SK-N-SH (cell line): ENCODE measurements at regions not wholly inside any gene's neighbourhood (a gene's known extent, or its start where the extent isn't known, plus 50 kb on each side); places are given as distances from the start of the nearest gene placed in this dataset.

Source experiments
- CTCF ChIA-PET: fragments of 300-600, 350-600 bp; formaldehyde crosslinking; extraction: SDS; loops from one replicate; lab custom pipeline; 2021; lab: Yijun Ruan, JAX
- POLR2A ChIA-PET: fragments of 350-600 bp; sonication (Branson Sonifier 250); formaldehyde crosslinking; extraction: SDS; loops from one replicate; lab custom pipeline; 2020; ENCODE audit warnings: antibody characterized with exemption, inconsistent platforms; lab: Yijun Ruan, JAX
- DNase-seq: peaks from one replicate; pipeline ENCODE4 v3.0.0; 2012
- H2AFZ ChIP-seq: fragments of 200-600 bp; sonication (generic); 2 replicates; pipeline ENCODE4 v1.8.1; 2016; ENCODE audit warnings: antibody characterized with exemption, mild to moderate bottlenecking, low read depth
- H3F3A ChIP-seq: fragments of 200-600 bp; sonication (generic); replicated peaks from 2 replicates; pipeline ENCODE3; 2016; ENCODE audit warnings: antibody characterized with exemption, mild to moderate bottlenecking; ENCODE audit not compliant: insufficient read depth
- H3K27ac ChIP-seq, 2 experiments: fragments of 200-500 bp in 1 of 2; fragments of 200-600 bp in 1 of 2; sonication (Bioruptor generic) in 1 of 2; sonication (generic), shearing (Covaris generic) in 1 of 2; 2 replicates each; pipeline versions ENCODE4 v1.5.1 to v1.6.1; 2014 to 2016; ENCODE audit warnings: low read depth in 2 of 2, inconsistent platforms in 1 of 2, low read length in 1 of 2, mild to moderate bottlenecking in 1 of 2, mixed read lengths in 1 of 2
- H3K27me3 ChIP-seq: fragments of 200-600 bp; sonication (generic), shearing (Covaris generic); 2 replicates; pipeline ENCODE4 v1.6.1; 2016; ENCODE audit warnings: mixed run types; ENCODE audit not compliant: insufficient read depth
- H3K36me3 ChIP-seq, 2 experiments: fragments of 200-500 bp in 1 of 2; fragments of 200-600 bp in 1 of 2; sonication (Bioruptor generic) in 1 of 2; sonication (generic) in 1 of 2; replicated peaks in 1 of 2; 2 replicates each; pipeline versions ENCODE3 to v1.5.1; 2014 to 2016; ENCODE audit warnings: low read length in 1 of 2, mild to moderate bottlenecking in 1 of 2; ENCODE audit not compliant: insufficient read depth in 2 of 2, control insufficient read depth in 1 of 2
- H3K4me1 ChIP-seq, 2 experiments: fragments of 200-500 bp in 1 of 2; fragments of 200-600 bp in 1 of 2; sonication (Bioruptor generic) in 1 of 2; sonication (generic), shearing (Covaris generic) in 1 of 2; 2 replicates each; pipeline versions ENCODE4 v1.5.1 to v1.6.1; 2014 to 2016; ENCODE audit warnings: low read depth in 1 of 2, low read length in 1 of 2, mixed run types in 1 of 2; ENCODE audit not compliant: insufficient read depth in 2 of 2, control insufficient read depth in 1 of 2
- H3K4me2 ChIP-seq: fragments of 200-600 bp; sonication (generic), shearing (Covaris generic); 2 replicates; pipeline ENCODE4 v1.6.1; 2017; ENCODE audit warnings: mixed run types
- H3K4me3 ChIP-seq, 2 experiments: fragments of 200-500 bp in 1 of 2; fragments of 200-600 bp in 1 of 2; sonication (Bioruptor generic) in 1 of 2; sonication (generic), shearing (Covaris generic) in 1 of 2; 2 replicates each; pipeline versions ENCODE4 v1.5.1 to v1.8.1; 2014 to 2016; ENCODE audit warnings: low read depth in 2 of 2, inconsistent platforms in 1 of 2, low read length in 1 of 2, mild to moderate bottlenecking in 1 of 2, mixed read lengths in 1 of 2, moderate library complexity in 1 of 2
- H3K79me2 ChIP-seq: fragments of 200-600 bp; sonication (generic); 2 replicates; pipeline ENCODE4 v1.8.1; 2017; ENCODE audit warnings: mild to moderate bottlenecking; ENCODE audit not compliant: insufficient read depth
- H3K9ac ChIP-seq: fragments of 200-600 bp; sonication (generic); 2 replicates; pipeline ENCODE4 v1.6.1; 2017; ENCODE audit warnings: mixed run types
- H3K9me2 ChIP-seq: fragments of 200-600 bp; sonication (generic); 2 replicates; pipeline ENCODE4 v1.6.1; 2017; ENCODE audit warnings: mixed run types
- H3K9me3 ChIP-seq: fragments of 200-600 bp; sonication (generic); 2 replicates; pipeline ENCODE4 v1.6.1; 2017; ENCODE audit warnings: mixed run types, mild to moderate bottlenecking, moderate library complexity
- H4K20me1 ChIP-seq: fragments of 200-600 bp; sonication (generic); 2 replicates; pipeline ENCODE4 v1.6.1; 2017; ENCODE audit warnings: mild to moderate bottlenecking, mixed run types; ENCODE audit not compliant: insufficient read depth
- CHD2 ChIP-seq: fragments of 150-350 bp; IDR thresholded peaks from 2 replicates; pipeline ENCODE4 v1.6.1; 2018; ENCODE audit warnings: low read length; ENCODE audit not compliant: partially characterized antibody
- EP300 ChIP-seq, 2 experiments: IDR thresholded peaks; 2 replicates each; pipeline versions ENCODE4 v1.4.0 to v1.6.1; 2012; ENCODE audit warnings: borderline replicate concordance in 1 of 2, low read depth in 1 of 2, low read length in 1 of 2
- FOSL2 ChIP-seq: IDR thresholded peaks from 2 replicates; pipeline ENCODE4 v1.4.0; 2012; ENCODE audit warnings: low read depth, mild to moderate bottlenecking, moderate library complexity, borderline replicate concordance
- FOXJ3 ChIP-seq: sonication (generic); formaldehyde crosslinking; IDR thresholded peaks from 2 replicates; pipeline ENCODE4 v1.5.1; 2020; ENCODE audit warnings: mild to moderate bottlenecking, missing genetic modification reagents
- GABPA ChIP-seq: IDR thresholded peaks from 2 replicates; pipeline ENCODE4 v1.4.0; 2012; ENCODE audit warnings: low read depth, mild to moderate bottlenecking
- GATA2 ChIP-seq: sonication (generic); formaldehyde crosslinking; IDR thresholded peaks from 2 replicates; pipeline ENCODE4 v1.5.0; 2020; ENCODE audit warnings: mild to moderate bottlenecking, missing genetic modification reagents
- JUND ChIP-seq: IDR thresholded peaks from 2 replicates; pipeline ENCODE4 v1.4.0; 2012
- MAX ChIP-seq: IDR thresholded peaks from 2 replicates; pipeline ENCODE4 v1.4.0; 2012; ENCODE audit warnings: low read depth
- POLR2AphosphoS5 ChIP-seq: IDR thresholded peaks from 2 replicates; pipeline ENCODE4 v1.6.1; 2012; ENCODE audit warnings: low read depth, low read length
- RAD21 ChIP-seq: IDR thresholded peaks from 2 replicates; pipeline ENCODE4 v1.6.1; 2012; ENCODE audit warnings: mild to moderate bottlenecking, low read length
- RCOR1 ChIP-seq: fragments of 150-350 bp; IDR thresholded peaks from 2 replicates; pipeline ENCODE4 v1.6.1; 2017; ENCODE audit warnings: antibody characterized with exemption, low read length
- RXRA ChIP-seq: IDR thresholded peaks from 2 replicates; pipeline ENCODE4 v1.4.0; 2012; ENCODE audit warnings: low read depth, mild to moderate bottlenecking, borderline replicate concordance
- SIN3A ChIP-seq: IDR thresholded peaks from 2 replicates; pipeline ENCODE4 v1.6.1; 2012; ENCODE audit warnings: low read depth, mild to moderate bottlenecking, low read length, moderate library complexity, borderline replicate concordance
- SMC3 ChIP-seq: IDR thresholded peaks from 2 replicates; pipeline ENCODE4 v1.6.1; 2012; ENCODE audit warnings: low read depth, low read length, improper control_type of control experiment
- TAF1 ChIP-seq: IDR thresholded peaks from 2 replicates; pipeline ENCODE4 v1.6.1; 2012; ENCODE audit warnings: low read depth, mild to moderate bottlenecking, low read length, moderate library complexity, borderline replicate concordance
- YY1 ChIP-seq: IDR thresholded peaks from 2 replicates; pipeline ENCODE4 v1.4.0; 2012; ENCODE audit warnings: low read depth, mild to moderate bottlenecking
- ZBTB33 ChIP-seq: IDR thresholded peaks from 2 replicates; pipeline ENCODE4 v1.4.0; 2012; ENCODE audit warnings: low read depth, borderline replicate concordance
- WGBS: methylation state at CpG from one replicate; pipeline ENCODE4 v1.1.6; 2017; ENCODE audit warnings: low lambda C conversion rate; 5-methylcytosine and 5-hydroxymethylcytosine counted together
- TF ChIP-seq, protein P1 (sequence below): fragments of 200-600 bp; sonication (generic); IDR thresholded peaks from 2 replicates; pipeline ENCODE4 v1.6.1; 2017; ENCODE audit warnings: antibody characterized with exemption, mild to moderate bottlenecking, moderate library complexity
- TF ChIP-seq, protein P2 (sequence below): IDR thresholded peaks from 2 replicates; pipeline ENCODE4 v1.6.1; 2012; ENCODE audit warnings: mild to moderate bottlenecking, low read depth, low read length, moderate library complexity

DNA sequence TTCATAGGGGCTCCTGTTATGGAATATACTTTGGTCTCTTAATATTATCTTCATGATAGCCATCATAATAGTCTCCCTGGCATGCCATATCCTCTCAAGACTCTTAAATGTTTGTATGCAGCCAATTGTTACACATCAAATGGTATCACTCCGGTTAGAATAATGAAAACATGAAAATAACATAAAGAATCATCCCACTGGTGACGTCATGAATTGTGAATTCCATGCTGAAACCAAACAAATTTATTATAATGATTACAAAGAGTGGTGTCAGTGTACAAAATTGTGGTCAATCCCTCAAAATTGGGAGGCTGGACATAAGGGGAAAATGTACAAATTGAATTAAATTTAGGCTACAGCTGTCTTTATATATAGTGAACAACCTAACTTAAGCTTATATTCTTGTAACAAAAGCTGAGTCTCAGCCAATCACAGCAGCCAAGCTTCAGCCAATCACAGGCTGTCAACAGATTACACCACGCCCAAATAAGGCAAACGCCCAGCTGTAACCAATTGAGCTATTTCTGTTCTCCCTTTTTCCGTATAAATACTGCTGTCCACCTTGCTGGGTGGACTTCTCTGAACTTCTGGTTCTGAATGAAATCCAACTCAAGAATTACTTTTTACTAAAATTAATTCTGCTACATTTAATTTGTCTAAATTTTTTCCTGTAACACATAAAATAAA is 156.1 kb downstream of the CHD9NB start:
- POLR2A ChIA-PET = no interaction called here
- Histone ChIP-seq H3K9ac (no peak overlapping the region), H3K27ac (no peak overlapping the region), H3K27me3 (no peaks in the 10 kb centered on the region), H4K20me1 (no peaks in the 10 kb centered on the region), H3K4me1 (no peaks in the 10 kb centered on the region), H3K79me2 (no peaks in the 10 kb centered on the region), H3F3A (no peaks in the 10 kb centered on the region), H3K4me3 (no peak overlapping the region), H3K4me2 (no peak overlapping the region), H3K36me3 (no peaks in the 10 kb centered on the region)
- CTCF ChIA-PET = interaction anchor here (1.7 kb wide), 1 partner anchor 16 kb away, joined by 7 read pairs; no protein-coding TSS in a partner anchor
- DNase-seq = no peak
- WGBS = 14% methylated on average over 5 of the region's 5 CpGs
- TF ChIP-seq RCOR1 (no peak), POLR2AphosphoS5 (no peak), FOXJ3 (CRISPR knock-in tag) (no peak)
- TF ChIP-seq, all 33 proteins: peak for 0
- no peaks in the 10 kb centered on the region for H3K9me3 ChIP-seq
- H3K9me2 ChIP-seq = no peaks in the 10 kb centered on the region; the same call in 1 of the 2 replicates
- H2AFZ ChIP-seq = no peak overlapping the region

DNA sequence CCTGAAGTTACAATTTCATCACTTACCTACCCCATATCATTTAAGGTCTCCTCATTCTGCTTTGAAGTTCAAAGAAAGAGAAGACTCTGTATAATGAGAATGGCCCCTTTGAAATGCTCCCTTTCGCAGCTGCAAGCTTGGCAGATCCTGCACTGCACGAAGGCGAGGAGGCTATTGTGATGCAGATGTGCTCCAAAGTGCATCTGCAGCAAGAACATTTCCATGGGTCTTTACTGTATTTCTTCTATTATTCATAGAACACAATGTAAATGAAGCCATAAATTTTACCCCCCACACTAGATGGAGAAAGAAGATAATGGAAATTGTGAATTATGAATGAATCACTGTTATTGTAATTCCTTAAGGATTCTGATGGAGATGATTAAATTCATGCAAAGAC is 178.7 kb downstream of the CHD9NB start:
- Histone ChIP-seq H3F3A (no peaks in the 10 kb centered on the region), H4K20me1 (no peaks in the 10 kb centered on the region), H3K27ac (no peak overlapping the region), H2AFZ (no peak overlapping the region), H3K27me3 (no peaks in the 10 kb centered on the region), H3K9me2 (no peaks in the 10 kb centered on the region), H3K4me1 (no peaks in the 10 kb centered on the region), H3K36me3 (no peaks in the 10 kb centered on the region), H3K79me2 (no peaks in the 10 kb centered on the region), H3K9me3 (no peaks in the 10 kb centered on the region), H3K4me2 (no peak overlapping the region), H3K9ac (no peak overlapping the region), H3K4me3 (no peak overlapping the region)
- CTCF ChIA-PET = interaction anchor here (1.3 kb wide), 1 partner anchor 148 kb away, joined by 6 read pairs; no protein-coding TSS in a partner anchor
- no peak for TF ChIP-seq POLR2AphosphoS5
- no peak for TF ChIP-seq EP300 (IDR thresholded peaks at IDR 0.05; ENCODE audit: borderline replicate concordance in 1 of 2, low read depth in 1 of 2, low read length in 1 of 2)
- no peak for TF ChIP-seq SIN3A
- TF ChIP-seq, protein P1, sequence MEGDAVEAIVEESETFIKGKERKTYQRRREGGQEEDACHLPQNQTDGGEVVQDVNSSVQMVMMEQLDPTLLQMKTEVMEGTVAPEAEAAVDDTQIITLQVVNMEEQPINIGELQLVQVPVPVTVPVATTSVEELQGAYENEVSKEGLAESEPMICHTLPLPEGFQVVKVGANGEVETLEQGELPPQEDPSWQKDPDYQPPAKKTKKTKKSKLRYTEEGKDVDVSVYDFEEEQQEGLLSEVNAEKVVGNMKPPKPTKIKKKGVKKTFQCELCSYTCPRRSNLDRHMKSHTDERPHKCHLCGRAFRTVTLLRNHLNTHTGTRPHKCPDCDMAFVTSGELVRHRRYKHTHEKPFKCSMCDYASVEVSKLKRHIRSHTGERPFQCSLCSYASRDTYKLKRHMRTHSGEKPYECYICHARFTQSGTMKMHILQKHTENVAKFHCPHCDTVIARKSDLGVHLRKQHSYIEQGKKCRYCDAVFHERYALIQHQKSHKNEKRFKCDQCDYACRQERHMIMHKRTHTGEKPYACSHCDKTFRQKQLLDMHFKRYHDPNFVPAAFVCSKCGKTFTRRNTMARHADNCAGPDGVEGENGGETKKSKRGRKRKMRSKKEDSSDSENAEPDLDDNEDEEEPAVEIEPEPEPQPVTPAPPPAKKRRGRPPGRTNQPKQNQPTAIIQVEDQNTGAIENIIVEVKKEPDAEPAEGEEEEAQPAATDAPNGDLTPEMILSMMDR = no peak
- TF ChIP-seq YY1 = no peak
- no peak for TF ChIP-seq SMC3
- no peak for TF ChIP-seq ZBTB33
- no peak for TF ChIP-seq GATA2 (CRISPR knock-in tag)
- TF ChIP-seq RAD21 = no peak
- no peak for TF ChIP-seq JUND
- TF ChIP-seq, protein P2, sequence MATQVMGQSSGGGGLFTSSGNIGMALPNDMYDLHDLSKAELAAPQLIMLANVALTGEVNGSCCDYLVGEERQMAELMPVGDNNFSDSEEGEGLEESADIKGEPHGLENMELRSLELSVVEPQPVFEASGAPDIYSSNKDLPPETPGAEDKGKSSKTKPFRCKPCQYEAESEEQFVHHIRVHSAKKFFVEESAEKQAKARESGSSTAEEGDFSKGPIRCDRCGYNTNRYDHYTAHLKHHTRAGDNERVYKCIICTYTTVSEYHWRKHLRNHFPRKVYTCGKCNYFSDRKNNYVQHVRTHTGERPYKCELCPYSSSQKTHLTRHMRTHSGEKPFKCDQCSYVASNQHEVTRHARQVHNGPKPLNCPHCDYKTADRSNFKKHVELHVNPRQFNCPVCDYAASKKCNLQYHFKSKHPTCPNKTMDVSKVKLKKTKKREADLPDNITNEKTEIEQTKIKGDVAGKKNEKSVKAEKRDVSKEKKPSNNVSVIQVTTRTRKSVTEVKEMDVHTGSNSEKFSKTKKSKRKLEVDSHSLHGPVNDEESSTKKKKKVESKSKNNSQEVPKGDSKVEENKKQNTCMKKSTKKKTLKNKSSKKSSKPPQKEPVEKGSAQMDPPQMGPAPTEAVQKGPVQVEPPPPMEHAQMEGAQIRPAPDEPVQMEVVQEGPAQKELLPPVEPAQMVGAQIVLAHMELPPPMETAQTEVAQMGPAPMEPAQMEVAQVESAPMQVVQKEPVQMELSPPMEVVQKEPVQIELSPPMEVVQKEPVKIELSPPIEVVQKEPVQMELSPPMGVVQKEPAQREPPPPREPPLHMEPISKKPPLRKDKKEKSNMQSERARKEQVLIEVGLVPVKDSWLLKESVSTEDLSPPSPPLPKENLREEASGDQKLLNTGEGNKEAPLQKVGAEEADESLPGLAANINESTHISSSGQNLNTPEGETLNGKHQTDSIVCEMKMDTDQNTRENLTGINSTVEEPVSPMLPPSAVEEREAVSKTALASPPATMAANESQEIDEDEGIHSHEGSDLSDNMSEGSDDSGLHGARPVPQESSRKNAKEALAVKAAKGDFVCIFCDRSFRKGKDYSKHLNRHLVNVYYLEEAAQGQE = no peak
- no peak for TF ChIP-seq RCOR1
- no peak for TF ChIP-seq FOXJ3 (CRISPR knock-in tag)
- no peak for TF ChIP-seq FOSL2
- no peak for TF ChIP-seq RXRA
- no peak for TF ChIP-seq GABPA
- no peak for TF ChIP-seq CHD2
- no peak for TF ChIP-seq MAX
- TF ChIP-seq TAF1 = no peak
- 24% methylated on average over 3 of the region's 3 CpGs for WGBS
- DNase-seq = no peak
- POLR2A ChIA-PET = no interaction called here
